ENCODE measurements at regions not wholly inside any gene's neighbourhood (a gene's known extent, or its start where the extent isn't known, plus 50 kb on each side); places are given as distances from the start of the nearest gene placed in this dataset.

DNA sequence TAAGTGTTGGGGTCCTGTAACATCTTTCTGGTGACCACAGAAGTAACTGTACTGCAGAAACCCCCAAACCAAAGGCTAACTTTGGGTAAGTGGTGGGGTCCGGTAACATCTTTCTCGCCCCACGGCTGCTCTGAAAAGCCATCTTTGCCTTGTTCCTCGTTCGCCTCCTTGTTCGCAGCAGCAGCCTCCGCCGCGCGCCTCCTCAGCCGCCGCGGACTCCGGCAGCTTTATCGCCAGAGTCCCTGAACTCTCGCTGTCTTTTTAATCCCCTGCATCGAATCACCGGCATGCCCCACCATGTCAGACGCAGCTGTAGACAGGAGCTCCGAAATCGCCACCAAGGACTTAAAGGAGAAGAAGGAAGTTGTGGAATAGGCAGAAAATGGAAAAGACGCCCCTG is 316.8 kb downstream of the TUSC7 start:
- no peak for ATAC-seq
- TF ChIP-seq TOX (CRISPR knock-in tag; IDR thresholded peaks at IDR 0.05; ENCODE audit: borderline replicate concordance) (no peak), PATZ1 (CRISPR knock-in tag; IDR thresholded peaks at IDR 0.05; ENCODE audit: borderline replicate concordance) (no peak), ISL1 (CRISPR knock-in tag; IDR thresholded peaks at IDR 0.05) (no peak), BACH2 (CRISPR knock-in tag; IDR thresholded peaks at IDR 0.05; ENCODE audit: borderline replicate concordance) (no peak)
- TF ChIP-seq, protein P1, sequence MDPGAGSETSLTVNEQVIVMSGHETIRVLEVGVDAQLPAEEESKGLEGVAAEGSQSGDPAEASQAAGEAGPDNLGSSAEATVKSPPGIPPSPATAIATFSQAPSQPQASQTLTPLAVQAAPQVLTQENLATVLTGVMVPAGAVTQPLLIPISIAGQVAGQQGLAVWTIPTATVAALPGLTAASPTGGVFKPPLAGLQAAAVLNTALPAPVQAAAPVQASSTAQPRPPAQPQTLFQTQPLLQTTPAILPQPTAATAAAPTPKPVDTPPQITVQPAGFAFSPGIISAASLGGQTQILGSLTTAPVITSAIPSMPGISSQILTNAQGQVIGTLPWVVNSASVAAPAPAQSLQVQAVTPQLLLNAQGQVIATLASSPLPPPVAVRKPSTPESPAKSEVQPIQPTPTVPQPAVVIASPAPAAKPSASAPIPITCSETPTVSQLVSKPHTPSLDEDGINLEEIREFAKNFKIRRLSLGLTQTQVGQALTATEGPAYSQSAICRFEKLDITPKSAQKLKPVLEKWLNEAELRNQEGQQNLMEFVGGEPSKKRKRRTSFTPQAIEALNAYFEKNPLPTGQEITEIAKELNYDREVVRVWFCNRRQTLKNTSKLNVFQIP (CRISPR knock-in tag; IDR thresholded peaks at IDR 0.05; ENCODE audit: borderline replicate concordance, low read depth): no peak

DNA sequence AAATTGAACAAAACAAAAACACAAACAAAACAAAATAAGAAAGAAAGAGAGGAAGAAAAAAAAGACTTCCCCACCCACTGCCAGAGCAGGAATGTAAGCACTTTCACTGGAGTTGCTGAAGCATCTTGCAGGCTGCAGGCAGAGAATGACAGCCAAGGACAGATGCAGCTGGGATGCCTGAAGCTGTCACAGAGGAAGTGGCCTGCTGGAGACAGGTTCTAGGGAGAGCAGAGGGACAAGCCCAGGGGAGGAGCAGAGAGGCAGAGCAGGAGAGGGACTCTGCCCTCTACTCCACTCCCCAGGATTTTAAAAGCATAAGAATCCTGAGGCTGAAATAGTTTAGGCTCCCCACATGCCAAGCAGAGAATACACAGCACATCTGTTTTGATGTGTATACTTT is 326.2 kb downstream of the TUSC7 start:
- TF ChIP-seq, protein P2, sequence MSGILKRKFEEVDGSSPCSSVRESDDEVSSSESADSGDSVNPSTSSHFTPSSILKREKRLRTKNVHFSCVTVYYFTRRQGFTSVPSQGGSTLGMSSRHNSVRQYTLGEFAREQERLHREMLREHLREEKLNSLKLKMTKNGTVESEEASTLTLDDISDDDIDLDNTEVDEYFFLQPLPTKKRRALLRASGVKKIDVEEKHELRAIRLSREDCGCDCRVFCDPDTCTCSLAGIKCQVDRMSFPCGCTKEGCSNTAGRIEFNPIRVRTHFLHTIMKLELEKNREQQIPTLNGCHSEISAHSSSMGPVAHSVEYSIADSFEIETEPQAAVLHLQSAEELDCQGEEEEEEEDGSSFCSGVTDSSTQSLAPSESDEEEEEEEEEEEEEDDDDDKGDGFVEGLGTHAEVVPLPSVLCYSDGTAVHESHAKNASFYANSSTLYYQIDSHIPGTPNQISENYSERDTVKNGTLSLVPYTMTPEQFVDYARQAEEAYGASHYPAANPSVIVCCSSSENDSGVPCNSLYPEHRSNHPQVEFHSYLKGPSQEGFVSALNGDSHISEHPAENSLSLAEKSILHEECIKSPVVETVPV (CRISPR knock-in tag; IDR thresholded peaks at IDR 0.05): no peak
- 0 out of 2 replicates have a peak, but pooled peaks have one; percentile 12 for TF ChIP-seq ZFP3 (CRISPR knock-in tag; IDR thresholded peaks at IDR 0.05)
- ATAC-seq: peak; percentile 84

- ATAC-seq: peak; percentile 89
- TF ChIP-seq, protein P2 (CRISPR knock-in tag; IDR thresholded peaks at IDR 0.05): peak; percentile 39; the same call in 1 of the 2 replicates
- TF ChIP-seq TCF4 (CRISPR knock-in tag; IDR thresholded peaks at IDR 0.05; ENCODE audit: borderline replicate concordance): peak; percentile 64; the same call in 1 of the 2 replicates
- no peak for TF ChIP-seq ARNTL (CRISPR knock-in tag; IDR thresholded peaks at IDR 0.05; ENCODE audit: borderline replicate concordance, low read depth)
- TF ChIP-seq PATZ1 (CRISPR knock-in tag; IDR thresholded peaks at IDR 0.05; ENCODE audit: borderline replicate concordance): no peak
- peak; percentile 33; the same call in 1 of the 2 replicates for TF ChIP-seq ISL1 (CRISPR knock-in tag; IDR thresholded peaks at IDR 0.05)
- TF ChIP-seq SNAI2 (CRISPR knock-in tag; IDR thresholded peaks at IDR 0.05): 0 out of 2 replicates have a peak, but pooled peaks have one; percentile 17
These were observed 326.8 kb downstream of the TUSC7 start for GRCh38 chr3:117036259-117036799.

GRCh38 chr3:117045143-117045542 is 335.6 kb downstream of the TUSC7 start:
- no peak for ATAC-seq
- no peak for TF ChIP-seq ARNTL (CRISPR knock-in tag; IDR thresholded peaks at IDR 0.05; ENCODE audit: borderline replicate concordance, low read depth)
- TF ChIP-seq ZNF8 (CRISPR knock-in tag; IDR thresholded peaks at IDR 0.05): no peak
- TF ChIP-seq, protein P1 (CRISPR knock-in tag; IDR thresholded peaks at IDR 0.05; ENCODE audit: borderline replicate concordance, low read depth): no peak
- no peak for TF ChIP-seq PATZ1 (CRISPR knock-in tag; IDR thresholded peaks at IDR 0.05; ENCODE audit: borderline replicate concordance)
- no peak for TF ChIP-seq RARB (CRISPR knock-in tag; IDR thresholded peaks at IDR 0.05)
- no peak for TF ChIP-seq ZFP3 (CRISPR knock-in tag; IDR thresholded peaks at IDR 0.05)
- no peak for TF ChIP-seq ZC3H10 (CRISPR knock-in tag; IDR thresholded peaks at IDR 0.05)
- TF ChIP-seq TCF4 (CRISPR knock-in tag; IDR thresholded peaks at IDR 0.05; ENCODE audit: borderline replicate concordance): no peak
- no peak for TF ChIP-seq ZNF565 (CRISPR knock-in tag; conservative IDR thresholded peaks at IDR 0.05; ENCODE audit: low read depth)
- no peak for TF ChIP-seq PPARA (CRISPR knock-in tag; IDR thresholded peaks at IDR 0.05; ENCODE audit: borderline replicate concordance)
- no peak for TF ChIP-seq SNAI2 (CRISPR knock-in tag; IDR thresholded peaks at IDR 0.05)
- TF ChIP-seq ZFP30 (CRISPR knock-in tag; IDR thresholded peaks at IDR 0.05): no peak
- TF ChIP-seq ISL1 (CRISPR knock-in tag; IDR thresholded peaks at IDR 0.05): no peak
- TF ChIP-seq OSR1 (CRISPR knock-in tag; IDR thresholded peaks at IDR 0.05): no peak
- no peak for TF ChIP-seq ZNF70 (CRISPR knock-in tag; IDR thresholded peaks at IDR 0.05)
- TF ChIP-seq BACH2 (CRISPR knock-in tag; IDR thresholded peaks at IDR 0.05; ENCODE audit: borderline replicate concordance): no peak
- TF ChIP-seq TOX (CRISPR knock-in tag; IDR thresholded peaks at IDR 0.05; ENCODE audit: borderline replicate concordance): no peak
- no peak for TF ChIP-seq CREB5 (CRISPR knock-in tag; IDR thresholded peaks at IDR 0.05; ENCODE audit: low read depth)
- TF ChIP-seq CSDC2 (CRISPR knock-in tag; IDR thresholded peaks at IDR 0.05): no peak

Measured in SK-N-SH treated with all-trans-retinoic acid at 6 μM for 48 hours (cell line).